ENCODE measurements at regions not wholly inside any gene's neighbourhood (a gene's known extent, or its start where the extent isn't known, plus 50 kb on each side); places are given as distances from the start of the nearest gene placed in this dataset.

GRCh38 chr5:15350614-15351013 lies 149.4 kb upstream of the FBXL7 start:
- 69 to 100% (median 74%) methylated on average over 1 of the region's 1 CpG for WGBS, 5 donors
- intact Hi-C loops (cut with DNase I; ENCODE audit: low total_unique reads) = no loop called here
- no peak for DNase-seq
- H3K36me3 ChIP-seq = no peaks in the 10 kb centered on the region
- peaks cover 0 to 4% (median 0%) of the 10 kb centered on the region in 8 donors for H3K9me3 ChIP-seq
- H3K4me1 ChIP-seq = no peaks in the 10 kb centered on the region
- TF ChIP-seq CTCF (IDR thresholded peaks at IDR 0.05 in 8 of 11, conservative IDR thresholded peaks at IDR 0.05 in 3 of 11) = no peak
- no peak for TF ChIP-seq POLR2A (IDR thresholded peaks at IDR 0.05)
- no peak for TF ChIP-seq POLR2AphosphoS5 (IDR thresholded peaks at IDR 0.05)
- no peak overlapping the region for H3K27ac ChIP-seq
- no peak overlapping the region for H3K4me3 ChIP-seq
- H3K27me3 ChIP-seq (replicated peaks in 1 of 7) = no peaks in the 10 kb centered on the region

GRCh38 chr5:15346738-15347137 lies 153.2 kb upstream of the FBXL7 start:
- Histone ChIP-seq H3K9me3 (peaks cover 0 to 7% (median 0%) of the 10 kb centered on the region in 8 donors), H3K36me3 (no peaks in the 10 kb centered on the region), H3K4me1 (no peaks in the 10 kb centered on the region), H3K27ac (no peak overlapping the region), H3K27me3 (replicated peaks in 1 of 7) (no peaks in the 10 kb centered on the region), H3K4me3 (no peak overlapping the region)
- no peak for DNase-seq
- intact Hi-C loops (cut with DNase I; ENCODE audit: low total_unique reads) = no loop called here
- 53 to 61% (median 57%) methylated on average over 5 of the region's 5 CpGs for WGBS, 5 donors
- no peak for TF ChIP-seq CTCF (IDR thresholded peaks at IDR 0.05 in 8 of 11, conservative IDR thresholded peaks at IDR 0.05 in 3 of 11)
- TF ChIP-seq POLR2A (IDR thresholded peaks at IDR 0.05) = no peak
- no peak for TF ChIP-seq POLR2AphosphoS5 (IDR thresholded peaks at IDR 0.05)

GRCh38 chr5:15344954-15345353 lies 155.0 kb upstream of the FBXL7 start:
- Histone ChIP-seq H3K27ac (no peak overlapping the region), H3K27me3 (replicated peaks in 1 of 7) (no peaks in the 10 kb centered on the region), H3K4me3 (no peak overlapping the region), H3K4me1 (no peaks in the 10 kb centered on the region), H3K36me3 (no peaks in the 10 kb centered on the region), H3K9me3 (peaks cover 0 to 14% (median 0%) of the 10 kb centered on the region in 8 donors)
- no peak for TF ChIP-seq POLR2AphosphoS5 (IDR thresholded peaks at IDR 0.05)
- TF ChIP-seq POLR2A (IDR thresholded peaks at IDR 0.05) = no peak
- no peak for TF ChIP-seq CTCF (IDR thresholded peaks at IDR 0.05 in 8 of 11, conservative IDR thresholded peaks at IDR 0.05 in 3 of 11)
- DNase-seq = no peak
- intact Hi-C loops (cut with DNase I; ENCODE audit: low total_unique reads) = no loop called here
- WGBS, 5 donors = 78 to 94% (median 86%) methylated on average over 2 of the region's 2 CpGs

- Histone ChIP-seq H3K4me1 (no peaks in the 10 kb centered on the region), H3K9me3 (peaks cover 0 to 21% (median 0%) of the 10 kb centered on the region in 8 donors), H3K36me3 (no peaks in the 10 kb centered on the region), H3K27me3 (replicated peaks in 1 of 7) (no peaks in the 10 kb centered on the region), H3K27ac (no peak overlapping the region), H3K4me3 (no peak overlapping the region)
- 60 to 86% (median 76%) methylated on average over 1 of the region's 1 CpG for whole genome bisulfite sequencing, 5 donors
- no peak for DNase-seq
- TF ChIP-seq POLR2AphosphoS5 (IDR thresholded peaks at IDR 0.05) (no peak), CTCF (IDR thresholded peaks at IDR 0.05 in 8 of 11, conservative IDR thresholded peaks at IDR 0.05 in 3 of 11) (no peak), POLR2A (IDR thresholded peaks at IDR 0.05) (no peak)
- intact Hi-C loops (cut with DNase I; ENCODE audit: low total_unique reads) = no loop called here
Measured at GRCh38 chr5:15338546-15338945, 161.4 kb upstream of the FBXL7 start.

Data from spleen (tissue), 11 donors.